Breast epithelium (tissue), 4 donors: ENCODE measurements at regions not wholly inside any gene's neighbourhood (a gene's known extent, or its start where the extent isn't known, plus 50 kb on each side); places are given as distances from the start of the nearest gene placed in this dataset.
"Not testable (repeated sequence)": the region's sequence is repeated elsewhere in the genome, so short reads cannot be mapped to it uniquely, and the experiment has no call there.

Experiments used
- DNase-seq, 2 donors: peaks; one replicate each; pipeline ENCODE4 v3.0.0-alpha.2; 2019; ENCODE audit warnings: low spot score in 2 of 2
- H3K27ac ChIP-seq, 2 donors: fragments of 200-600 bp; sonication (generic) in 1 of 2; one replicate each; pipeline ENCODE4 v1.5.1; 2016 to 2019; ENCODE audit warnings: mild to moderate bottlenecking in 1 of 2
- H3K27me3 ChIP-seq, 2 donors: fragments of 200-600 bp; sonication (generic) in 1 of 2; one replicate each; pipeline versions ENCODE4 v1.5.1 to v1.6.0; 2017 to 2019; ENCODE audit warnings: control low read depth in 1 of 2, mild to moderate bottlenecking in 1 of 2
- H3K36me3 ChIP-seq: fragments of 200-600 bp; one replicate; pipeline ENCODE4 v1.5.1; 2019
- H3K4me1 ChIP-seq, 2 donors: fragments of 200-600 bp; sonication (generic); one replicate each; pipeline ENCODE4 v1.5.1; 2016 to 2019; ENCODE audit warnings: control low read depth in 1 of 2
- H3K4me3 ChIP-seq, 3 donors: fragments of 200-600 bp; sonication (generic); 1 replicate in 2 of 3; 2 replicates in 1 of 3; pipeline ENCODE4 v1.5.1; 2016 to 2019; ENCODE audit warnings: mild to moderate bottlenecking in 3 of 3, moderate library complexity in 2 of 3
- H3K9me3 ChIP-seq, 2 donors: fragments of 200-600 bp; sonication (generic) in 1 of 2; one replicate each; pipeline ENCODE4 v1.5.1; 2016 to 2019; ENCODE audit warnings: control low read depth in 1 of 2
- CTCF ChIP-seq, 3 donors: fragments of 450-650 bp; IDR thresholded peaks; one replicate each; pipeline ENCODE4 v1.5.1; 2016 to 2017; ENCODE audit warnings: antibody characterized with exemption in 3 of 3, mild to moderate bottlenecking in 3 of 3, moderate library complexity in 3 of 3
- POLR2A ChIP-seq: fragments of 450-650 bp; IDR thresholded peaks from one replicate; pipeline ENCODE4 v1.6.1; 2016; ENCODE audit warnings: antibody characterized with exemption, mild to moderate bottlenecking, moderate library complexity
- POLR2AphosphoS5 ChIP-seq, 3 donors: sonication (generic); formaldehyde crosslinking; IDR thresholded peaks; one replicate each; pipeline ENCODE4 v1.6.1; 2017; ENCODE audit warnings: antibody characterized with exemption in 3 of 3
- intact Hi-C: fragments of 100-400 bp; cut with DNase I; formaldehyde crosslinking; loops from one replicate; pipeline ENCODE4 v1.15.1; 2023; ENCODE audit warnings: low total_unique reads

- H3K4me1 ChIP-seq, H3K27me3 ChIP-seq, H3K4me3 ChIP-seq, intact Hi-C loops, H3K9me3 ChIP-seq, DNase-seq, H3K36me3 ChIP-seq, H3K27ac ChIP-seq: not testable (repeated sequence)
Measured at GRCh38 chr16:21487956-21488355, 111.4 kb upstream of the METTL9 start.

- intact Hi-C loops: not testable (repeated sequence)
Measured at GRCh38 chr16:21499046-21499445, 100.3 kb upstream of the METTL9 start.

GRCh38 chr16:21501223-21501868 is 98.0 kb upstream of the METTL9 start:
- H3K9me3 ChIP-seq, H3K4me1 ChIP-seq, intact Hi-C loops, H3K27me3 ChIP-seq, H3K36me3 ChIP-seq: not testable (repeated sequence)
- Histone ChIP-seq H3K4me3 (peak overlapping the region; percentile 75 to 92 (median 77)), H3K27ac (peak overlapping the region; percentile 90 to 97)
- DNase-seq: peak in 1 of 2 donors; percentile 20

More at GRCh38 chr16:21499046-21499445, 100.3 kb upstream of the METTL9 start:
- not testable (repeated sequence) for DNase-seq, H3K4me3 ChIP-seq, H3K27me3 ChIP-seq, H3K9me3 ChIP-seq, H3K27ac ChIP-seq, H3K36me3 ChIP-seq, H3K4me1 ChIP-seq

- Histone ChIP-seq H3K27me3 (no peaks in the 10 kb centered on the region), H3K4me3 (peak overlapping the region; percentile 75 to 92 (median 77)), H3K27ac (peak overlapping the region; percentile 90 to 97), H3K9me3 (no peaks in the 10 kb centered on the region), H3K36me3 (no peaks in the 10 kb centered on the region), H3K4me1 (peaks cover 0 to 4% of the 10 kb centered on the region in 2 donors)
- DNase-seq: peak; percentile 92 to 95
- peak; percentile 62 for TF ChIP-seq POLR2A
- TF ChIP-seq POLR2AphosphoS5 (IDR thresholded peaks at IDR 0.05): peak; percentile 50 to 82 (median 52)
- no peak for TF ChIP-seq CTCF (IDR thresholded peaks at IDR 0.05)
- intact Hi-C loops: no loop called here
Measured at GRCh38 chr16:21501869-21502667, 97.3 kb upstream of the METTL9 start.

GRCh38 chr16:21503574-21503920 is 95.8 kb upstream of the METTL9 start:
- H3K9me3 ChIP-seq, DNase-seq, H3K27me3 ChIP-seq, H3K4me3 ChIP-seq, intact Hi-C loops, H3K36me3 ChIP-seq: not testable (repeated sequence)
- H3K4me1 ChIP-seq: peaks cover 0 to 11% of the 10 kb centered on the region in 2 donors
- peak overlapping the region in 1 of 2 donors; percentile 7 for H3K27ac ChIP-seq

GRCh38 chr16:21503941-21504832 is 95.2 kb upstream of the METTL9 start:
- peaks cover 0 to 13% of the 10 kb centered on the region in 2 donors for H3K4me1 ChIP-seq
- H3K36me3 ChIP-seq, intact Hi-C loops, H3K27me3 ChIP-seq, H3K27ac ChIP-seq, H3K4me3 ChIP-seq, H3K9me3 ChIP-seq: not testable (repeated sequence)
- DNase-seq: peak in 1 of 2 donors; percentile 46

GRCh38 chr16:21505751-21506520 is 93.4 kb upstream of the METTL9 start:
- H3K27me3 ChIP-seq, H3K9me3 ChIP-seq, intact Hi-C loops, H3K36me3 ChIP-seq, H3K4me3 ChIP-seq: not testable (repeated sequence)
- peak in 1 of 2 donors; percentile 6 for DNase-seq
- Histone ChIP-seq H3K27ac (peak overlapping the region in 1 of 2 donors; percentile 2), H3K4me1 (peaks cover 0 to 16% of the 10 kb centered on the region in 2 donors)

- DNase-seq: peak in 1 of 2 donors; percentile 68
Measured at GRCh38 chr16:21506857-21507456, 92.4 kb upstream of the METTL9 start.

GRCh38 chr16:21507631-21508305 is 91.6 kb upstream of the METTL9 start:
- H3K36me3 ChIP-seq, intact Hi-C loops, H3K27me3 ChIP-seq, H3K9me3 ChIP-seq: not testable (repeated sequence)
- Histone ChIP-seq H3K4me3 (peak overlapping the region in 1 of 3 donors; percentile 51), H3K27ac (peak overlapping the region; percentile 45 to 78), H3K4me1 (peaks cover 6 to 27% of the 10 kb centered on the region in 2 donors)
- DNase-seq: peak in 1 of 2 donors; percentile 52

More at GRCh38 chr16:21506857-21507456, 92.4 kb upstream of the METTL9 start:
- H3K27me3 ChIP-seq, H3K36me3 ChIP-seq, intact Hi-C loops, H3K9me3 ChIP-seq: not testable (repeated sequence)
- peak overlapping the region; percentile 45 to 78 for H3K27ac ChIP-seq
- peak overlapping the region in 1 of 3 donors; percentile 51 for H3K4me3 ChIP-seq
- peaks cover 4 to 19% of the 10 kb centered on the region in 2 donors for H3K4me1 ChIP-seq
